Adrenal gland (tissue), 9 donors: ENCODE measurements at regions not wholly inside any gene's neighbourhood (a gene's known extent, or its start where the extent isn't known, plus 50 kb on each side); places are given as distances from the start of the nearest gene placed in this dataset.

ENCODE experiments used
- DNase-seq, 7 donors: peaks; one replicate each; pipeline ENCODE4 v3.0.0-alpha.2; 2019 to 2020
- H3K27ac ChIP-seq, 5 donors: fragments of 200-600 bp; sonication (generic) in 4 of 5; 1 replicate in 3 of 5; 2 replicates in 2 of 5; pipeline versions ENCODE4 v1.5.1 to v1.8.0; 2016 to 2020; ENCODE audit warnings: mild to moderate bottlenecking in 1 of 5
- H3K27me3 ChIP-seq: fragments of 200-600 bp; 2 replicates; pipeline ENCODE4 v1.8.0; 2021
- H3K36me3 ChIP-seq, 2 donors: fragments of 200-600 bp; replicated peaks in 1 of 2; 1 replicate in 1 of 2; 2 replicates in 1 of 2; pipeline versions ENCODE4 v1.5.1 to v1.8.0; 2018 to 2022
- H3K4me1 ChIP-seq, 2 donors: fragments of 200-600 bp; replicated peaks in 1 of 2; 1 replicate in 1 of 2; 2 replicates in 1 of 2; pipeline versions ENCODE4 v1.5.1 to v1.8.0; 2018 to 2021
- H3K4me3 ChIP-seq, 4 donors: fragments of 200-600 bp; sonication (generic) in 3 of 4; one replicate each; pipeline ENCODE4 v1.5.1; 2016 to 2018
- H3K9me3 ChIP-seq, 3 donors: fragments of 200-600 bp; sonication (generic) in 1 of 3; replicated peaks in 1 of 3; 1 replicate in 2 of 3; 2 replicates in 1 of 3; pipeline versions ENCODE4 v1.5.1 to v1.8.0; 2016 to 2021
- POLR2A ChIP-seq, 2 donors: fragments of 450-650 bp; IDR thresholded peaks; one replicate each; pipeline ENCODE4 v1.6.1; 2017; ENCODE audit warnings: antibody characterized with exemption in 2 of 2, mild to moderate bottlenecking in 2 of 2, moderate library complexity in 1 of 2
- WGBS, 4 donors: extraction: QIAGEN DNeasy Blood & Tissue Kit in 2 of 4; methylation state at CpG; one replicate each; pipeline versions ENCODE4 v1.1.5 to v1.1.7; 2013 to 2017; 5-methylcytosine and 5-hydroxymethylcytosine counted together
- intact Hi-C, 2 donors: fragments of 100-400 bp; cut with DNase I; formaldehyde crosslinking; loops; one replicate each; pipeline versions ENCODE4 v1.14.1 to v1.15.0; 2022 to 2023
- TF ChIP-seq, protein P1 (sequence below), 6 experiments: fragments of 450-650 bp in 4 of 6; fragments of 200-600 bp in 2 of 6; sonication (generic) in 1 of 6; IDR thresholded peaks; 1 replicate in 5 of 6; 2 replicates in 1 of 6; pipeline versions ENCODE4 v1.5.1 to v1.8.0; 2016 to 2021; ENCODE audit warnings: antibody characterized with exemption in 6 of 6, mild to moderate bottlenecking in 2 of 6, moderate library complexity in 1 of 6
- donor health status: healthy with polysubstance abuse.
- donor health status: Bipolar disorder and iron deficiency.
- donor health status: DM: yes; HTN: yes; CAD: no.
- donor health status: DM: no; HTN: no; CAD: no.
- donor health status: DM: no; HTN: no; CAD: no.

DNA sequence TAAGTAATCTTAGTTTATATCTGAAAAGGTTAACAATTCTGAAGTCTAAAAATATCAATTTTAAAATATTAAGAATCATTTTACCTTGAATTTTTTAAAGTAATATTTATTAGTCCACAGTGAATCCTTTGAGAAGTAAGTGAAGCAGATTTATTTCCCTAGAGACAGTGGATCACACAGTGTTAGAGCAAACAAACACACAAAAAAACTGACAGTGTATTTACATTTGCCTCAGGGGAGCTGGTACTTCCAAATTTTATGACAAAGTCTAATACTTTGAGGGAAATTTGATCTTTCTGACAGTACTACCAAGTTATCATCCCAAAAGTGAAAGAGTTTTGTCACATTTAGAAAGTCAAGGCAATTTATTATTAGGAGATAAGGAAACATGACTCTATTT lies 1750.6 kb upstream of the CDH9 start:
- no peaks in the 10 kb centered on the region for H3K27me3 ChIP-seq
- H3K4me3 ChIP-seq, result no peak overlapping the region
- no peaks in the 10 kb centered on the region for H3K36me3 ChIP-seq
- no peaks in the 10 kb centered on the region for H3K4me1 ChIP-seq
- H3K27ac ChIP-seq, result no peak overlapping the region
- TF ChIP-seq POLR2A (IDR thresholded peaks at IDR 0.05), result no peak
- TF ChIP-seq, protein P1, sequence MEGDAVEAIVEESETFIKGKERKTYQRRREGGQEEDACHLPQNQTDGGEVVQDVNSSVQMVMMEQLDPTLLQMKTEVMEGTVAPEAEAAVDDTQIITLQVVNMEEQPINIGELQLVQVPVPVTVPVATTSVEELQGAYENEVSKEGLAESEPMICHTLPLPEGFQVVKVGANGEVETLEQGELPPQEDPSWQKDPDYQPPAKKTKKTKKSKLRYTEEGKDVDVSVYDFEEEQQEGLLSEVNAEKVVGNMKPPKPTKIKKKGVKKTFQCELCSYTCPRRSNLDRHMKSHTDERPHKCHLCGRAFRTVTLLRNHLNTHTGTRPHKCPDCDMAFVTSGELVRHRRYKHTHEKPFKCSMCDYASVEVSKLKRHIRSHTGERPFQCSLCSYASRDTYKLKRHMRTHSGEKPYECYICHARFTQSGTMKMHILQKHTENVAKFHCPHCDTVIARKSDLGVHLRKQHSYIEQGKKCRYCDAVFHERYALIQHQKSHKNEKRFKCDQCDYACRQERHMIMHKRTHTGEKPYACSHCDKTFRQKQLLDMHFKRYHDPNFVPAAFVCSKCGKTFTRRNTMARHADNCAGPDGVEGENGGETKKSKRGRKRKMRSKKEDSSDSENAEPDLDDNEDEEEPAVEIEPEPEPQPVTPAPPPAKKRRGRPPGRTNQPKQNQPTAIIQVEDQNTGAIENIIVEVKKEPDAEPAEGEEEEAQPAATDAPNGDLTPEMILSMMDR (IDR thresholded peaks at IDR 0.05), result no peak
- no peak for DNase-seq
- H3K9me3 ChIP-seq, result no peaks in the 10 kb centered on the region
- intact Hi-C loops, result no loop called here

DNA sequence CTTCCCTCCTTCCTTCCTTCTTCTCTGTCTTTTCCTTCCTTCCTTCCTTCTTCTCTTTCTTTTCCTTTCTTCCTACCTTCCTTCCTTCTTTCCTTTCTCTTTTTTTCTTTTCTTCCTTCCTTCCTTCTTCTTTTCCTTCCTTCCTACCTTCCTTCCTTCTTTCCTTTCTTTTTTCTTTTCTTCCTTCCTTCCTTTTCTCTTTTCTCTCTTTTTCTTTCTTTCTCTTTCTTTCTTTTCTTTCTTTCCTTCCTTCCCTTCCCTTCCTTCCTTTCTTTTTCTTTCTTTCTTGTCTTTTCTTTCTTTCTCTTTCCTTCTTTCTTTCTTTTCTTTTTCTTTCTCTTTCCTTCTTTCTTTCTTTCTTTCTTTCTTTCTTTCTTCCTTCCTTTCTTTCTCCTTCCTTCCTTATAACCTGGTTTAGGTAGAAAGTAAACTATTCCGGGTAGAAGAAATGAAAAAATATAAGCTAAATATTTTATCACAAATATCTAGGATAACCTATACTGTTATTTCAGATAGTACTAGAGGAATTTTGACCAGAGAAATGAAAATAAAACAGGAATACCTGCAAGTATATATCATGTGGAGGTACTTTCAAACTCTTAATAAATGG lies 1741.8 kb upstream of the CDH9 start:
- WGBS, 4 donors, result 70 to 100% (median 87%) methylated on average over 1 of the region's 1 CpG
- Histone ChIP-seq H3K4me3 (no peak overlapping the region), H3K36me3 (no peaks in the 10 kb centered on the region), H3K27ac (no peak overlapping the region), H3K4me1 (no peaks in the 10 kb centered on the region), H3K9me3 (no peaks in the 10 kb centered on the region), H3K27me3 (no peaks in the 10 kb centered on the region)
- DNase-seq, result no peak
- intact Hi-C loops, result no loop called here
- TF ChIP-seq, protein P1 (IDR thresholded peaks at IDR 0.05), result no peak
- TF ChIP-seq POLR2A (IDR thresholded peaks at IDR 0.05), result no peak

DNA sequence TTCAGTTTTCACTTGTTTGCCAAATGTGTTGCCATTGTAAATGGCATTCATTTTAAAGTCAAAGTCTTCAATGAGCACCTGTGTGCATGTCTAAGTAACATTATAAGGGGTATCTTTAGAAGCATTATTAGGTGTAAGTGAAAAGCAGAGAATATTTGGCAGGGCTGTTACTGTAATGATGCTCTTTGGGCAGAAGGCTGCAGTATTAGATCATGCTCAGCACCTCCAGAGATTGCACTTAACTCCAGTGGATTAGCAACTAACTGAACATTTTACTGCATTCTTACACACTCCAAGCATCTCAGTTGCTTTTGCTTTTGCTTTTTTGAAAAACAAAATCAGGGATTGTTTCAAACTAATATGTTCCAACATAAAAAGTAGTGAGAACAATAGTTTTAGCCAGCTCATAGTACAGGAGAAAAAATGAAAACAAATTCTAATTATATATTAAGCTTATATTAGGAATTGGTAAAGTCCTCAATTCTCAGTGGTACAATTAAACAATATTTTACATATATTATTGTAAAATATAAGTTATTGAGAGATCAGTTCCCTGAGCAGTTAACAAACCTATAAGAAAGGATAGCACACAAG lies 1740.9 kb upstream of the CDH9 start:
- intact Hi-C loops, result no loop called here
- H3K27me3 ChIP-seq, result no peaks in the 10 kb centered on the region
- H3K27ac ChIP-seq, result no peak overlapping the region
- H3K4me3 ChIP-seq, result no peak overlapping the region
- no peaks in the 10 kb centered on the region for H3K36me3 ChIP-seq
- no peak for DNase-seq
- no peaks in the 10 kb centered on the region for H3K4me1 ChIP-seq
- TF ChIP-seq, protein P1 (IDR thresholded peaks at IDR 0.05), result no peak
- no peak for TF ChIP-seq POLR2A (IDR thresholded peaks at IDR 0.05)
- no peaks in the 10 kb centered on the region for H3K9me3 ChIP-seq

DNA sequence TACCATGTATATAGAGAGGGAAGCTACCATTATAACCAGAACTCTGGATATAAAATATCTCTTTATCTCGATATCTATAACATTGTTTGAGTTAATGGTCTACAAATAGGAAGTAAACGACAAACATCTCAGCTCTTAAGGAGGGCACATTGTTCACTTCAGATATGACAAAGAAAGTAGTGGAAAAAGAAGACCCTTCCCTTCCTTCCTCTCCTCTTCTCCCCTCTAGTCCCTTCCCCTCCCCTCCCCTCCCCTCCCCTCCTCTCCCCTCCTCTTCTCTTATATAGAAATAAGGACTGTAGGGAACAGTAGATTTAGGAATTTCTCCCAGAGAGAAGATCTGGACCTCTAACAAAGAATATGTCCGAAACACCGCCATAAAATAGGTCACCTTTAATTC lies 1731.9 kb upstream of the CDH9 start:
- intact Hi-C loops, result no loop called here
- no peak for TF ChIP-seq POLR2A (IDR thresholded peaks at IDR 0.05)
- TF ChIP-seq, protein P1 (IDR thresholded peaks at IDR 0.05), result no peak
- DNase-seq, result no peak
- no peaks in the 10 kb centered on the region for H3K4me1 ChIP-seq
- no peaks in the 10 kb centered on the region for H3K27me3 ChIP-seq
- WGBS, 4 donors, result 79 to 84% (median 83%) methylated on average over 4 of the region's 4 CpGs
- no peak overlapping the region for H3K27ac ChIP-seq
- no peak overlapping the region for H3K4me3 ChIP-seq
- no peaks in the 10 kb centered on the region for H3K9me3 ChIP-seq
- H3K36me3 ChIP-seq, result no peaks in the 10 kb centered on the region
